ENCODE measurements at regions not wholly inside any gene's neighbourhood (a gene's known extent, or its start where the extent isn't known, plus 50 kb on each side); places are given as distances from the start of the nearest gene placed in this dataset.

DNA sequence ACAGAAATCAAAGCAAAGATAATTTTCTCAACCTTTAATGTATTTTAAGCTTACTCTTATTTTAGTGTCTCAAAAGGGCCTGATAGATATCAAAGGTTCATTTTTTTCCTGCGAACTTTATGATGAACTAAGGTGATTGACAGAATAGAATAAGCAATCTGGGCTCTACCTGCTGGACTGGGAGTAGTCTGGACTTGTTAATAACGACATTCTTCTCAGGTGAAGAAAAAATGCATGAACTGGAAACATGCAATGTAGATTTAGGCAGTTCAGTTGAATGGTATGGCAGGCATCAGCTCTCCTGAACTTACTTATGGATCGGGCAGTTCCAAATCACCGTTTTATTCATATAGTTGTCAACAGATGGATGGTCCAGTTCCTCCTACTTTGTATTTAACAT lies 189.7 kb upstream of the ZBTB20 start:
- TF ChIP-seq, protein P1, sequence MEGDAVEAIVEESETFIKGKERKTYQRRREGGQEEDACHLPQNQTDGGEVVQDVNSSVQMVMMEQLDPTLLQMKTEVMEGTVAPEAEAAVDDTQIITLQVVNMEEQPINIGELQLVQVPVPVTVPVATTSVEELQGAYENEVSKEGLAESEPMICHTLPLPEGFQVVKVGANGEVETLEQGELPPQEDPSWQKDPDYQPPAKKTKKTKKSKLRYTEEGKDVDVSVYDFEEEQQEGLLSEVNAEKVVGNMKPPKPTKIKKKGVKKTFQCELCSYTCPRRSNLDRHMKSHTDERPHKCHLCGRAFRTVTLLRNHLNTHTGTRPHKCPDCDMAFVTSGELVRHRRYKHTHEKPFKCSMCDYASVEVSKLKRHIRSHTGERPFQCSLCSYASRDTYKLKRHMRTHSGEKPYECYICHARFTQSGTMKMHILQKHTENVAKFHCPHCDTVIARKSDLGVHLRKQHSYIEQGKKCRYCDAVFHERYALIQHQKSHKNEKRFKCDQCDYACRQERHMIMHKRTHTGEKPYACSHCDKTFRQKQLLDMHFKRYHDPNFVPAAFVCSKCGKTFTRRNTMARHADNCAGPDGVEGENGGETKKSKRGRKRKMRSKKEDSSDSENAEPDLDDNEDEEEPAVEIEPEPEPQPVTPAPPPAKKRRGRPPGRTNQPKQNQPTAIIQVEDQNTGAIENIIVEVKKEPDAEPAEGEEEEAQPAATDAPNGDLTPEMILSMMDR (conservative IDR thresholded peaks at IDR 0.05; ENCODE audit: low read depth, low read length) = no peak
- TF ChIP-seq MXI1 (IDR thresholded peaks at IDR 0.05; ENCODE audit: borderline replicate concordance, low read depth, low read length) (no peak), RCOR1 (IDR thresholded peaks at IDR 0.05; ENCODE audit: insufficient replicate concordance, low read length) (no peak), MAZ (IDR thresholded peaks at IDR 0.05; ENCODE audit: borderline replicate concordance, low read depth, low read length) (no peak), RAD21 (IDR thresholded peaks at IDR 0.05; ENCODE audit: low read length) (no peak), POLR2A (IDR thresholded peaks at IDR 0.05; ENCODE audit: low read depth, low read length) (no peak), RFX5 (IDR thresholded peaks at IDR 0.05; ENCODE audit: low read depth, low read length) (no peak)
- TF ChIP-seq, protein P2, sequence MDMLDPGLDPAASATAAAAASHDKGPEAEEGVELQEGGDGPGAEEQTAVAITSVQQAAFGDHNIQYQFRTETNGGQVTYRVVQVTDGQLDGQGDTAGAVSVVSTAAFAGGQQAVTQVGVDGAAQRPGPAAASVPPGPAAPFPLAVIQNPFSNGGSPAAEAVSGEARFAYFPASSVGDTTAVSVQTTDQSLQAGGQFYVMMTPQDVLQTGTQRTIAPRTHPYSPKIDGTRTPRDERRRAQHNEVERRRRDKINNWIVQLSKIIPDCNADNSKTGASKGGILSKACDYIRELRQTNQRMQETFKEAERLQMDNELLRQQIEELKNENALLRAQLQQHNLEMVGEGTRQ (IDR thresholded peaks at IDR 0.05; ENCODE audit: low read depth, low read length) = no peak
